ENCODE measurements at regions not wholly inside any gene's neighbourhood (a gene's known extent, or its start where the extent isn't known, plus 50 kb on each side); places are given as distances from the start of the nearest gene placed in this dataset.

DNA sequence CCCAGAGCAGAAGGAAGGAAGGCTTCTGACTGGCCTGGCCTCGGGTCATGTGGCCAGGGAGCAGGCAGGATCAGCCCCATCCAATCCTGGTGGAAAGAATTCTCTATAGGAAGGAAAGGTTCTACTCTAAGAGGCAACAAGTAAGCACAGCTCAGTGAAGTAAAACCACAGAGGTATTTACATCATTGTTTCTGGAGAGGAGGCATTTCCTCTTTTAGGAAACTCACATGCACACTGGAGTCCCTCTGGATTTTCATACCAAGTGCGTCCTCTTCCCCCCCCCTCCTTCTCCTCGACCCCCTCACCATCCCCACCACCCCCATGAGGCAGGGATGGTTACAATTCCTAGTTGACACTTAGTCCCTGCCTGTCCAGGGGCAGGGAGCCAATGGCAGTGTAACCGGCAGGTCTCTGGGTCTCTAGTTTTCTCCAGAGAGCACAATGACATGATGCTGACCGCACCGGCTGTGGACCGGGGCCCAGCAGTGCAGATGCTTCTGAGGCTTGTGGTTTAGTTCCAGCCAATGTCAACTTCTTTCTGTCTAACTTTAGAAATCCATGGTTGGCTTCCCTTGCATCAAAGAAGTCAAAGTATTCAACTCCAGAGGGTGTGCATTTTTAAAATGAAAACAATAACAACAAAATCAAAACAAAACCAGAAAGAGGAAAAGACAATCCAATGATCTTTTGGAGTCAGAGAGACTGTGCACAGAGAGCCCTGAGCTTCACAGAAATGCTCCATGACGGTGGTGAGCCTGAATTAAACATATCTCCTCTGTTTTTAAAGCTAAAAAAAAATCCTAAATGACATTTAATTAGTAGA is 230.3 kb upstream of the TLE3 start:
- no TSS peak for BruUV-seq (replicated peaks)
- no peak overlapping the region for H3K27ac ChIP-seq (ENCODE audit: low read depth, low read length, poor library complexity, severe bottlenecking)

DNA sequence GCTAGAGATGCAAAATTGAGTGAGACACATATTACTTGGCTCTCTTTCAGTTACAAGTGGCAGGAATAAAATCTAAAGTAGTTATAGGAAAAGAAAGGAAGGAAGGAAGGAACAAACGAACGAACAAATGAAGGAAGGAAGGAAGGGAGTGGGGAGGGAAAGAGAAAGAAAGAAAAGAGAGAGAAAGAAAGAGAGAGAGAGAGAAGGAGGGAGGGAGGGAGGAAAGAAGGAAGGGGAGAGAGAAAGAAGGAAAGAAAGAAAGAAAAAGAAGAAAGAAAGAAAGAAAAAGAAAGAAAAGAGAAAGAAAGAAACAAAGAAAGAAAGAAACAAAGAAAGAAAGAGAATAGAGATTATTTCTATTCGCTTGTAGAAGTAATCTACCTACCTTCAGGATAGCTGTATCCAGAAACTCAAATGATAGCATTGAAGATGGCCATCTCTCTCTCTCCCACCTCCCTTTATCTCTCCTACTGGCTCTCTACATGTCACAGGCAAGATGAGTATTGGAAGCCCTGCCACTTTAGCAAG is 229.7 kb upstream of the TLE3 start:
- Histone ChIP-seq H3K36me3 (ENCODE audit: insufficient read depth, low read length, poor library complexity, severe bottlenecking) (no peaks in the 10 kb centered on the region), H3K4me3 (ENCODE audit: low read depth, low read length, poor library complexity, severe bottlenecking) (no peak overlapping the region), H3K27ac (ENCODE audit: low read depth, low read length, poor library complexity, severe bottlenecking) (no peak overlapping the region), H3K4me1 (ENCODE audit: insufficient read depth, low read length, poor library complexity, severe bottlenecking) (peaks cover 22% of the 10 kb centered on the region), H3K9me3 (ENCODE audit: low read depth, low read length, poor library complexity, severe bottlenecking) (no peaks in the 10 kb centered on the region), H3K27me3 (replicated peaks; ENCODE audit: insufficient read depth, low read depth, low read length, poor library complexity) (no peaks in the 10 kb centered on the region)
- ChIA-PET CTCF (no interaction called here), POLR2A (ENCODE audit: low non-redundant PET) (no interaction called here)
- no peak for TF ChIP-seq EZH2 (IDR thresholded peaks at IDR 0.05; ENCODE audit: borderline replicate concordance, low read depth, low read length, poor library complexity, severe bottlenecking)
- TF ChIP-seq, protein P1, sequence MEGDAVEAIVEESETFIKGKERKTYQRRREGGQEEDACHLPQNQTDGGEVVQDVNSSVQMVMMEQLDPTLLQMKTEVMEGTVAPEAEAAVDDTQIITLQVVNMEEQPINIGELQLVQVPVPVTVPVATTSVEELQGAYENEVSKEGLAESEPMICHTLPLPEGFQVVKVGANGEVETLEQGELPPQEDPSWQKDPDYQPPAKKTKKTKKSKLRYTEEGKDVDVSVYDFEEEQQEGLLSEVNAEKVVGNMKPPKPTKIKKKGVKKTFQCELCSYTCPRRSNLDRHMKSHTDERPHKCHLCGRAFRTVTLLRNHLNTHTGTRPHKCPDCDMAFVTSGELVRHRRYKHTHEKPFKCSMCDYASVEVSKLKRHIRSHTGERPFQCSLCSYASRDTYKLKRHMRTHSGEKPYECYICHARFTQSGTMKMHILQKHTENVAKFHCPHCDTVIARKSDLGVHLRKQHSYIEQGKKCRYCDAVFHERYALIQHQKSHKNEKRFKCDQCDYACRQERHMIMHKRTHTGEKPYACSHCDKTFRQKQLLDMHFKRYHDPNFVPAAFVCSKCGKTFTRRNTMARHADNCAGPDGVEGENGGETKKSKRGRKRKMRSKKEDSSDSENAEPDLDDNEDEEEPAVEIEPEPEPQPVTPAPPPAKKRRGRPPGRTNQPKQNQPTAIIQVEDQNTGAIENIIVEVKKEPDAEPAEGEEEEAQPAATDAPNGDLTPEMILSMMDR (conservative IDR thresholded peaks at IDR 0.05; ENCODE audit: low read depth, low read length) = no peak
- intact Hi-C loops (cut with micrococcal nuclease; ENCODE audit: unreplicated experiment) = no loop called here
- no peak for DNase-seq (ENCODE audit: low spot score)
- no TSS peak for BruUV-seq (replicated peaks)

More for the DNA sequence above, 230.3 kb upstream of the TLE3 start:
- Histone ChIP-seq H3K4me3 (ENCODE audit: low read depth, low read length, poor library complexity, severe bottlenecking) (no peak overlapping the region), H3K36me3 (ENCODE audit: insufficient read depth, low read length, poor library complexity, severe bottlenecking) (no peaks in the 10 kb centered on the region), H3K27me3 (replicated peaks; ENCODE audit: insufficient read depth, low read depth, low read length, poor library complexity) (no peaks in the 10 kb centered on the region), H3K4me1 (ENCODE audit: insufficient read depth, low read length, poor library complexity, severe bottlenecking) (peaks cover 18% of the 10 kb centered on the region), H3K9me3 (ENCODE audit: low read depth, low read length, poor library complexity, severe bottlenecking) (peaks cover under 1% of the 10 kb centered on the region)
- POLR2A ChIA-PET (ENCODE audit: low non-redundant PET) = no interaction called here
- CTCF ChIA-PET = no interaction called here
- intact Hi-C loops (cut with micrococcal nuclease; ENCODE audit: unreplicated experiment) = no loop called here
- TF ChIP-seq, protein P1 (conservative IDR thresholded peaks at IDR 0.05; ENCODE audit: low read depth, low read length) = no peak
- TF ChIP-seq EZH2 (IDR thresholded peaks at IDR 0.05; ENCODE audit: borderline replicate concordance, low read depth, low read length, poor library complexity, severe bottlenecking) = no peak
- no peak for DNase-seq (ENCODE audit: low spot score)

DNA sequence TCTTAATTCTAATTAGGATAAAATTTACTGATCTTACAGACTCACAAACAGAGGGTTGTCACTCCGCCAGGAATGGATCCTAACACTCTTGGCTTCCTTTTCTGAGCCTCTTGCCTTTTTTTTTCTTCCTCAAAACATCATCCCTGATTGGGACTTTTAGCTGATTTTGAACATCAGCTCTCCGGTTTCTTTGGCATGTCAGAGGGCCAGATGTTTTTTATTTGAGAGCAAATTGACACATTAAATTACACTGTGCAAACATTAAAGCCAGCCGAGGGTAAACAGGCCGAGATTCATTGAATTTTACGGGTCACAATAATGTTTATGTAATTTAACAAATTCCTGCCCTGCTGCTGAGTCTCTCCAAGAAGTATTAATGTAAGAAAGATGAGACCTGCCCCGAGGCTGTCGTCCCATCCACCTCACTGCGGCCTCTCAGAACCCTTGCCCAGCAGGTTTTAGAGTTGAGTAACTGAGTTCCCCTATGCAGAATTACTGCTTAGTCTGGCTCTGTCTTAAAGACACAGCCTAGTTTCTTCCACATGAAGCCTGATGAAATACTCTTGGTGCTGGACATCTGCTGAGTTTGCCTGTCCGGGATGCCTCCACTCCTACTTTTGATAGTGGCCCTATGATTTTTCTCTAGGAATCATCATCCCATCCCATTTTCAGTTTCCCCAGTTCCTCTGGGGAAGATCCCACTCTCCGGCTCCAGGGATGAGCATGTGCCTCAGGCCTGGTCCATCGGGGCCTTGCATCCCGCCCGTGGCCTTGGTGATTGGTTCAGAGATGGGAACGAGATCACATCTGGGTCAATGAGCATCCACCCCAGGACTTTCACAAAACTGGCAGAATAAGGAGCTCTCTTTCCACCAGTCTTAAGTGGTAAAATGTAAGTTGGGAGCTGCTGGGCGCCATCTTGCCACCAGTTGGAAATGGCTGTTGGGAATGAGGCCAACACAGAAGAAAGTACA is 226.6 kb upstream of the TLE3 start:
- CTCF ChIA-PET = interaction anchor here (0.6 kb wide), 1 partner anchor 136 kb away, joined by 3 read pairs; no protein-coding TSS in a partner anchor
- BruUV-seq (replicated peaks) = no TSS peak
- Histone ChIP-seq H3K27me3 (replicated peaks; ENCODE audit: insufficient read depth, low read depth, low read length, poor library complexity) (no peaks in the 10 kb centered on the region), H3K4me3 (ENCODE audit: low read depth, low read length, poor library complexity, severe bottlenecking) (no peak overlapping the region), H3K4me1 (ENCODE audit: insufficient read depth, low read length, poor library complexity, severe bottlenecking) (peaks cover 25% of the 10 kb centered on the region), H3K36me3 (ENCODE audit: insufficient read depth, low read length, poor library complexity, severe bottlenecking) (no peaks in the 10 kb centered on the region), H3K27ac (ENCODE audit: low read depth, low read length, poor library complexity, severe bottlenecking) (peak overlapping the region; percentile 3), H3K9me3 (ENCODE audit: low read depth, low read length, poor library complexity, severe bottlenecking) (no peaks in the 10 kb centered on the region)
- intact Hi-C loops (cut with micrococcal nuclease; ENCODE audit: unreplicated experiment) = no loop called here
- no peak for TF ChIP-seq EZH2 (IDR thresholded peaks at IDR 0.05; ENCODE audit: borderline replicate concordance, low read depth, low read length, poor library complexity, severe bottlenecking)
- TF ChIP-seq, protein P1 (conservative IDR thresholded peaks at IDR 0.05; ENCODE audit: low read depth, low read length) = no peak
- DNase-seq (ENCODE audit: low spot score) = peak; percentile 87
- POLR2A ChIA-PET (ENCODE audit: low non-redundant PET) = interaction anchor here (0.6 to 1.0 kb wide), 4 partner anchors 9 to 66 kb away, joined by 3 to 6 read pairs (median 4); no protein-coding TSS in a partner anchor

Measured in A673 (cell line).